Fibroblast of mammary gland (primary cell): ENCODE measurements at regions not wholly inside any gene's neighbourhood (a gene's known extent, or its start where the extent isn't known, plus 50 kb on each side); places are given as distances from the start of the nearest gene placed in this dataset.
A peak's percentile ranks its signal among the peaks of the same experiment; 100 is the strongest.
"Not testable (repeated sequence)": the region's sequence is repeated elsewhere in the genome, so short reads cannot be mapped to it uniquely, and the experiment has no call there.

Experiments
- DNase-seq: peaks from one replicate; pipeline ENCODE4 v3.0.0-alpha.2; 2010; ENCODE audit warnings: low read depth
- H3K4me3 ChIP-seq: 2 replicates; pipeline ENCODE4 v1.5.1; 2011; ENCODE audit warnings: low read depth, mild to moderate bottlenecking, low read length, moderate library complexity; ENCODE audit not compliant: control insufficient read depth
- TF ChIP-seq, protein P1 (sequence below): conservative IDR thresholded peaks from 2 replicates; pipeline ENCODE4 v1.5.1; 2011; ENCODE audit warnings: low read depth, low read length, inconsistent platforms; ENCODE audit not compliant: control insufficient read depth, insufficient read depth

DNA sequence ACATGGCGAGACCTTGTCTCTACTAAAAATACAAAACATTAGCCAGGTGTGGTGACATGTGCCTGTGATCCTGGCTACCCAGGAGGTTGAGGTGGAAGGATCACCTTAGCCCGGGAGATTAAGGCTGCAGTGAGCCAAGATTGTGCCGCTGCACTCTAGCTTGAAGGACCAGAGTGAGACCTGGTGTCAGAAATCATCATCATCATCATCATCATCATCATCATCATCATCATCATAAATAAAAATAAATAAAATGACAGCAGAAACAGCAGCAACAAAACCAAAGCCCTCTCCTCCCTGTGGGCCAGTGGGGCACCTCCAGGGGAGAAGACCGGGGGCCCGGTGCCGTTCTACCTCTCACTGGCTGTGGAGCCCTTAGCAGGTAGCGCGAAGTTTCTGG lies 281.9 kb upstream of the CRY1 start:
- DNase-seq = no peak
- H3K4me3 ChIP-seq = no peak overlapping the region
- TF ChIP-seq, protein P1, sequence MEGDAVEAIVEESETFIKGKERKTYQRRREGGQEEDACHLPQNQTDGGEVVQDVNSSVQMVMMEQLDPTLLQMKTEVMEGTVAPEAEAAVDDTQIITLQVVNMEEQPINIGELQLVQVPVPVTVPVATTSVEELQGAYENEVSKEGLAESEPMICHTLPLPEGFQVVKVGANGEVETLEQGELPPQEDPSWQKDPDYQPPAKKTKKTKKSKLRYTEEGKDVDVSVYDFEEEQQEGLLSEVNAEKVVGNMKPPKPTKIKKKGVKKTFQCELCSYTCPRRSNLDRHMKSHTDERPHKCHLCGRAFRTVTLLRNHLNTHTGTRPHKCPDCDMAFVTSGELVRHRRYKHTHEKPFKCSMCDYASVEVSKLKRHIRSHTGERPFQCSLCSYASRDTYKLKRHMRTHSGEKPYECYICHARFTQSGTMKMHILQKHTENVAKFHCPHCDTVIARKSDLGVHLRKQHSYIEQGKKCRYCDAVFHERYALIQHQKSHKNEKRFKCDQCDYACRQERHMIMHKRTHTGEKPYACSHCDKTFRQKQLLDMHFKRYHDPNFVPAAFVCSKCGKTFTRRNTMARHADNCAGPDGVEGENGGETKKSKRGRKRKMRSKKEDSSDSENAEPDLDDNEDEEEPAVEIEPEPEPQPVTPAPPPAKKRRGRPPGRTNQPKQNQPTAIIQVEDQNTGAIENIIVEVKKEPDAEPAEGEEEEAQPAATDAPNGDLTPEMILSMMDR = no peak

DNA sequence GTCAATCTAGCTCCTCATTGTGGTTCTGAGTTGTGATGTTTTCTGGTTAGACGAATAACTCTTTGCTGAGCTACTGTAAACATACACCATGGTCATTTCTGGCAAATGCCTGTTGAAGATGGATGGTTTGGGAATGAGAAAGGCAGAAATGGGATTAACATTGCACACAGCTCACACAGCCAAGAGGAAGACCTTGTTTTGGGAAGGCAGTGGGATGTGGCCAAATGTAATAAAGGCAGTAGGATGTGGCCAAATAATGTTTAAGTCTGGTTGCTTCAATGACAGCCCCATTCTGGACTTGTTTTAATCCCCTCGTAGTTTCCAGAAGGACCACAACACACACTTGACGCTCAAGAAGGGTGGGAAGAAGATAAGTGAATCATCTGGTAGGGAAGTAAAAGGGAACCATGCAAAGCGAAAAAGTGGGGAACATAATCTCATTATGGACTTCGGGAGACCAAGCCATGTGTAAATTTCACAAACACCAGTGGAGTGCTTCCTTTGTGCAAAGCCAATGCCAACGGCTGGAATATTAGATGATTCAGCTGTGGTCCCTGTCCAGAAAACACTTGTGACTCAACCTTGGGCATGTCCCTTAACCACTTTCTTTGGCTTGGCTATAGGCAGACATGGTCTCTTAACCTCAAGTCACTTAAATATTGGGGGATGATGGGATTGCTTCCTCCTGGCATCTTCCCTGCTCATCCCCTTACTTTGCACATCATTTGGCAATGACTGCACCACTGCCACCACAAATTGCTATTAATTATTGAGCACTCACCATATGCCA lies 284.4 kb upstream of the CRY1 start:
- TF ChIP-seq, protein P1 = no peak
- DNase-seq = peak; percentile 20

DNA sequence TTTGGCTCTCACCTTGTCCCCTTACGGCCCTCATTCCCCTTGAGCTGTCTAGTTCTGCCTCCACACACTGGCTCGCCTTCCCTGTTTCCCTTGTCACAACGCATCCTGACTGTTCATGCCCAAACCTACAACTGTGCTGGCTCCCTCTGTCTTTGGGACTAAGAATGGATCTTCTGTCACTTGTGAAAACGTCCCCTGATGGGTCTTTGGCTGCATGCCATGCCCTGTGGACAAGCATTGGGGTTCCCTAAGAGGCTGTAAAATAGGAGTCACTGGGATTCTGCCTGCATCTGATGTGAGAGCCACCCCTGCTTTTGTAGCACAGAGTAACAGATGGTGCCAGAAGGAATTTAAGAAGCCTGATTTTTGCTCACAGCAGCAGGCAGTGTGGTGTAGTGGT lies 285.3 kb upstream of the CRY1 start:
- DNase-seq = no peak
- TF ChIP-seq, protein P1 = no peak

More for the DNA sequence above, 284.4 kb upstream of the CRY1 start:
- no peak overlapping the region for H3K4me3 ChIP-seq

DNA sequence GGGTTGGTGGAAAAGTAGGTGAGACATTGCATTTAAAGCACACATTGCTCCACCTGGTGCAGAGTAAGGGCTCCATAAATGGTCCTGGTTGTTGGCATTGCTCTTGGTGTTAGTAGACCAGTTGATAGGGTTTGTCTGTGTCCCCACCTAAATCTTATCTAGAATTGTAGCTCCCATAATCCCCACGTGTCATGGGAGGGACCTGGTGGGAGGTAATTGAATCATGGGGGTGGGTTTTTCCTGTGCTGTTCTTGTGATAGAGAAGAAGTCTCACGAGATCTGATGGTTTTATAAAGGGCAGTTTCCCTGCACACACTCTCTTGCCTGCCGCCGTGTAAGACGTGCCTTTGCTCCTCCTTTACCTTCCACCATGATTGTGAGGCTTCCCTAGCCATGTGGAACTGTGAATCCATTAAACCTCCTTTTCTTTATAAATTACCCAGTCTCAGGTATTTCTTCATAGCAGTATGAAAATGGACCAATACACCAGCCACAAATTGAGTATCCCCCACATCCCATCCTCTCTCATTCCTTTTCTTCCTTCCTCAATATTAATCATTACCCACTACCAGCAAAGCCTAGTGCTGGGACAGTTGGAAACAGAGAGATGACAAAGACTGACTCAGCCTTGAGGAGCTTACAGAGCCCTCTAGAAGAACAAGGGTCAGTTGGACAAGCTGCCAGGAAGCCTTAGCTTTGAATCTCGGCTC lies 285.9 kb upstream of the CRY1 start:
- peak; percentile 71 for DNase-seq
- H3K4me3 ChIP-seq = not testable (repeated sequence)

More for the DNA sequence above, 285.3 kb upstream of the CRY1 start:
- H3K4me3 ChIP-seq = no peak overlapping the region

DNA sequence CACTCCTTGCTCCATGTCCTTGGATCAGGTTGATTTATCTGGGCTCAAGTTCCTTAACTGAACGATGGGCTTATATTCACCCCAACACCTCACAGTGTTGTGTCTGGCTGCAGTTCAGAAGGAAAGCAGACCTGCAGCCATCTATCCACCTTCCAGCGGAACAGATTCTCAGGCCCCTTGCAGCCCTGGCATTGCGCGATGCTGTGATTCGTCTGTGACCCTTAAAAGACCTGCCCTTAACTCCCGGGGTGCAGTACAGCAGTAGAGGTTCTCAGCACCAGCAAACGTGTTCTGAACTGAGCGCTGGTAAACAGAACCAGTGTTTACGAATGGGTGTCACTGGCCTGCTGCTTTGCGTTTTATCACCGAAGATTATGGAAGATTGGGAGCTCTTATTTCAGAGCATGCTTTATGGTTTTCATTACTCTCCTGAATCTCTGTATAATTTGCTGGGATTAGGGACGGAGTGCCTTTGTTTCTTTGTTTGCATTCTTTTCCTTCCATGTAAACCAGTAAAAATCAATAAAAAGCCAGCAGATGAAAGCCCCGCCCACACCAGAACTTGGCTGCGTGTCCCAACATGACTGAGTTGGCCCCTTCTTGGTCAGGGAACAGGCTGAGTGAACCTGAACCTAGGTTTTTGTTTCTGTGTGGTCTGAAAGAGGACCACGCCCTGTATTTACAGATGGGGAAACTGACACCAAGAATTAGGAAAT lies 286.7 kb upstream of the CRY1 start:
- no peak overlapping the region for H3K4me3 ChIP-seq
- TF ChIP-seq, protein P1 = no peak
- peak; percentile 53 for DNase-seq

DNA sequence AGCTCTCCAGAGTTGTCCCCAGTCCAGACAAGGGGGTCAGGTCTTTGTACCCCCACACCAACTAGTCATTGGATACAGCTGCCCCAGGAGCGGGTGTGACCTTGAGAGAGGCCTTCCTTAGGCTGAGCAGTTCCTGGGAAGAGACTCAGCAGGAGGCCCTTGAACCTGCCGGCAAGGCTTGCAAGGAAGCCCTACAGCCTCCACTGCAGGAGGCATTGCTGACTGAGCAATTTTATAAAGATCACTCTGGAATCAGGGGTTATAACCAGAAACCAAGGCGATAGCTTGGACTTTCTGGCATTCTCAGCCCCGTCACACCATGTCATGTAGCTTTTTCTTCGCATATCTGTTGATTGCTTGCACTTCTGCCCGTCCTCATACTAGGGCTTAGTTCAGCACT lies 291.3 kb upstream of the CRY1 start:
- TF ChIP-seq, protein P1 = no peak
- no peak for DNase-seq
- H3K4me3 ChIP-seq = no peak overlapping the region

DNA sequence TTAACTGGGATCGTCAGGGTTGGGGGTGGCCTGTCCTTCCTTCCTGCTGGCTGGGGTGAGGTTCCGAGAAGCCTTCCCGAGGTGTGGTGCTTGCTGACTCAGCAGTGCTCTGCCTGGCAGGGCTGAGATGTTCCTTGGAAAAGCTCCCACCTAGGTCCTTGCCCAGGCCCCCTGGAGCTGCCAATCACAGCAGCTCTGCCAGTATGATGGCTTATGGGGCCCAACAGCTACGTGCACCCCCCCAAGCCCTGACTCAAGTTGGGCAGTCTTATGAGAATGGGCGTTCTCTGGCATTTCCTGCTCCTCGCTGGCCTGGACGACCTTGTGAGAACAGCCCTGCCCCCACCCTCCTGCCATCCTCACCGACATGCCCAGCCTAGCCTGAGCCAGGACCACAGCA lies 292.2 kb upstream of the CRY1 start:
- H3K4me3 ChIP-seq = no peak overlapping the region
- TF ChIP-seq, protein P1 = no peak

More for the DNA sequence above, 292.2 kb upstream of the CRY1 start:
- DNase-seq = peak; percentile 2
